AG09319 (cell line): ENCODE measurements at regions not wholly inside any gene's neighbourhood (a gene's known extent, or its start where the extent isn't known, plus 50 kb on each side); places are given as distances from the start of the nearest gene placed in this dataset.

Experiments used
- DNase-seq: peaks from one replicate; pipeline ENCODE4 v3.0.0-alpha.2; 2010; ENCODE audit warnings: low read depth; ENCODE audit errors: extremely low read depth
- CTCF ChIP-seq: IDR thresholded peaks from 2 replicates; pipeline ENCODE4 v1.5.1; 2011; ENCODE audit warnings: low read depth, mild to moderate bottlenecking, inconsistent platforms, low read length, moderate library complexity

GRCh38 chr18:39713961-39714360, 2148.4 kb upstream of the CELF4 start:
- DNase-seq, result no peak
- TF ChIP-seq CTCF, result no peak

GRCh38 chr18:39711701-39712100, 2146.1 kb upstream of the CELF4 start:
- no peak for TF ChIP-seq CTCF
- DNase-seq, result no peak

- DNase-seq, result no peak
- TF ChIP-seq CTCF, result no peak
Measured at GRCh38 chr18:39705362-39705761, 2139.8 kb upstream of the CELF4 start.

GRCh38 chr18:39702888-39703287, 2137.3 kb upstream of the CELF4 start:
- DNase-seq, result no peak
- TF ChIP-seq CTCF, result no peak

DNA sequence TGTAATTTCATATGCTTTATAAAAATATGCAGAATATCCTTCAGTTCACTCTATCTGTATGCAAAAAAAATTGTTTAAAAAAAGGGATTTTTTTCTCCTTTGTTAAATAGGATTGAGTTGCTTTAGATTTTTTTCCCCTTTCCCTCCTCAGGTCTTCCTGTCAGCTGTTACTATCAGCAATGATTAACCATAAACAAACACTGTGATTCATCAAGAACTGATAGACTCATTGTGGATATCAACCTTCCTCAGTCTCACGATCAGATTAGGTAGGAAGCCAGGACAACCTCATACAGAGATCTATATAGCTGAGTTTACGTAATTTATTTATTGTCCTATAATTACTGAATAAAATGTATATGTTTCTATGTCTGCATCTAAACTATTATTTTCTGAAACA, 2136.2 kb upstream of the CELF4 start:
- no peak for DNase-seq
- TF ChIP-seq CTCF, result no peak

DNA sequence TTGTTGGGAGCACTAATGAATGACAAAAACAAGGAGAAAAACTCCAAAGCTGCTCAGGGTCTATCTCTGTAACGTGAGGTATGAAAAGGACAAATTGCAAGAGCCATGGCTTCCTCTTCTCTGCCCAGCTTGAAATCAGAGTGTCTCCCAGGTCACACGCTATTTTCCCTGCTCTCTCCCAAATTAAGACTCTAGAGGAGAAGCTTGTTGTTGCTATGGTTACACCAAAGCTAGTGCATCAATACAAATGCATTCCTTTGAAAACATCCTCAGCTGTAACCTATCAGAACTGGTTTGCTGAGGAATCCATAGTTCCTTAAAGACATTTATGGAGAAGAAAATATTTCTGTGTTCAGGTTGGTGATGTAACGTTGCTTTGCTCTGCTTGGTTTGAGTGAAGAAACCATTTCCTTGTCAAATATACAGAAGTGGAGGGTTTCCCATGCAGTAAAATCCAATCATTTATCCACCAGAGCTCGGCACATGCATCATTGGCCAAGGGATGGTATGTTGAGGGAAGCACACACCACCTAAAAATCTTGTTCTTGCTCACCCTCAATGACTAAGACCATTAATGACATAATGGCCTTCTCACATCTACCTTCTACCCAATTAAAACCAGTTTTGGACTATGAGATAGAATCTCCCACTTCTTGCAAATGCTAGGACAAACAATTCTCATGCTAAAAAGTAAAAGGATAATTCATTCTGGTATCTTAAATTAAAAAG, 2135.6 kb upstream of the CELF4 start:
- no peak for TF ChIP-seq CTCF
- DNase-seq, result no peak

GRCh38 chr18:39699340-39699964, 2133.9 kb upstream of the CELF4 start:
- no peak for TF ChIP-seq CTCF
- no peak for DNase-seq
